OCI-LY1 (cell line): ENCODE measurements at regions not wholly inside any gene's neighbourhood (a gene's known extent, or its start where the extent isn't known, plus 50 kb on each side); places are given as distances from the start of the nearest gene placed in this dataset.

Experiments
- H2AFZ ChIP-seq: fragments of 200-600 bp; sonication (generic), shearing (Covaris generic); 2 replicates; pipeline ENCODE4 v1.6.0; 2014; ENCODE audit warnings: antibody characterized with exemption, mild to moderate bottlenecking, low read length
- H3F3A ChIP-seq: fragments of 200-600 bp; sonication (generic), shearing (Covaris generic); 2 replicates; pipeline ENCODE4 v1.6.0; 2014; ENCODE audit warnings: mild to moderate bottlenecking, antibody characterized with exemption, low read length, moderate library complexity; ENCODE audit not compliant: insufficient read depth
- H3K27ac ChIP-seq: fragments of 200-600 bp; sonication (generic); 2 replicates; pipeline ENCODE4 v1.5.1; 2014; ENCODE audit warnings: low read length, mixed run types, mild to moderate bottlenecking, low read depth; ENCODE audit not compliant: poor library complexity, severe bottlenecking
- H3K27me3 ChIP-seq: fragments of 200-600 bp; sonication (generic); 2 replicates; pipeline ENCODE4 v1.6.0; 2014; ENCODE audit warnings: antibody characterized with exemption, mild to moderate bottlenecking, low read length, moderate library complexity; ENCODE audit not compliant: insufficient read depth
- H3K36me3 ChIP-seq: fragments of 200-600 bp; sonication (generic); 2 replicates; pipeline ENCODE4 v1.6.1; 2014; ENCODE audit warnings: mild to moderate bottlenecking, antibody characterized with exemption, low read length, moderate library complexity, mixed read lengths; ENCODE audit not compliant: insufficient read depth
- H3K4me1 ChIP-seq: fragments of 200-600 bp; sonication (generic); 2 replicates; pipeline ENCODE4 v1.5.1; 2014; ENCODE audit warnings: mild to moderate bottlenecking, low read length, moderate library complexity; ENCODE audit not compliant: insufficient read depth, severe bottlenecking
- H3K4me2 ChIP-seq: fragments of 200-600 bp; sonication (generic), shearing (Covaris generic); 2 replicates; pipeline ENCODE4 v1.6.1; 2014; ENCODE audit warnings: low read length
- H3K4me3 ChIP-seq: fragments of 200-600 bp; sonication (generic); 2 replicates; pipeline ENCODE4 v1.5.1; 2014; ENCODE audit warnings: low read length, low read depth, mild to moderate bottlenecking, mixed read lengths; ENCODE audit not compliant: poor library complexity, severe bottlenecking
- H3K79me2 ChIP-seq: fragments of 200-600 bp; shearing (Covaris generic); 2 replicates; pipeline ENCODE4 v1.6.1; 2016; ENCODE audit warnings: mixed run types, low read length, mixed read lengths; ENCODE audit not compliant: insufficient read depth
- H3K9ac ChIP-seq: fragments of 200-600 bp; sonication (generic), shearing (Covaris generic); 2 replicates; pipeline ENCODE4 v1.6.1; 2014; ENCODE audit warnings: mild to moderate bottlenecking, low read length, mixed read lengths
- H3K9me2 ChIP-seq: fragments of 200-600 bp; sonication (generic), shearing (Covaris generic); 2 replicates; pipeline ENCODE4 v1.6.1; 2014; ENCODE audit warnings: low read depth, mild to moderate bottlenecking, low read length, mixed read lengths
- H3K9me3 ChIP-seq: fragments of 200-600 bp; shearing (Covaris generic); 2 replicates; pipeline ENCODE4 v1.6.1; 2014; ENCODE audit warnings: low read length, mixed read lengths
- H4K20me1 ChIP-seq: fragments of 200-600 bp; sonication (generic), shearing (Covaris generic); 2 replicates; pipeline ENCODE4 v1.6.0; 2016; ENCODE audit warnings: mild to moderate bottlenecking, low read length; ENCODE audit not compliant: insufficient read depth
- EZH2 ChIP-seq: fragments of 200-600 bp; sonication (generic), shearing (Covaris generic); IDR thresholded peaks from 2 replicates; pipeline ENCODE4 v1.8.0; 2017; ENCODE audit warnings: borderline replicate concordance, mixed run types, mild to moderate bottlenecking, antibody characterized with exemption, low read length, moderate library complexity, mixed read lengths
- TF ChIP-seq, protein P1 (sequence below): fragments of 200-600 bp; sonication (generic), shearing (Covaris generic); IDR thresholded peaks from 2 replicates; pipeline ENCODE4 v1.5.1; 2017; ENCODE audit warnings: mild to moderate bottlenecking, antibody characterized with exemption, low read length, moderate library complexity, mixed read lengths

DNA sequence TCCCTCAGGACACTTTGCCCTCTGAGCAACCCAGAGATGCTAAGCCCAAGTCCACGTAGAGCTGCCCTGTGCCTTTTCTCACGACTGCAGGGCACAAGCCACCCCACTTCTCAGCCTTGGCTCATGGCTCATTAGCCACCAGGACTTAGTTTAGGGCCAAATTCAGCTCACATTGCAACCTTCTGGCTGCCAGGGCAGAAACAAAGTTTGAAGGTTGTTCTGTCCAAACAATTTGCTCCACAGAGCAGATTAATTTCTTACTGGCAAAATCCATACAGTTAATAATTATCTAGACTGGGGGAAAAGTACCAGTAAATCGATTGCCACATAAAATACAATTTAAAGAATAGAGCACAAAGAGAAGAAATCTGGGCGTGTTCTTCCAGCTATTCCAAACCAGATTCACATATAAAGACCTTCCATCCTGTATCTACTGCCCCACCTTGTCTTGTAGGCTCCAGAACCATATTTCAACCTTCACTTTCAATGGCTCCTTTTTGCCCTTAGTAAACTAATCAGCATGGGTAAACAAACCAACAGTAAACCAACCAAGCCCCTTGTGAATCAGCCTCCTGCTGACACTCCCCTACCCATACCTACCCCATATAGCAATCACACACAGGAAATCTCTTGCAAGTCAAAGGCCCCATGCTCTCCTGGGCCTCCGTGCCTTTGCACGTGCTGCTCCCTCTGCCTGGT is 101.9 kb downstream of the QRSL1 start:
- H3K9me2 ChIP-seq: no peaks in the 10 kb centered on the region
- no peaks in the 10 kb centered on the region for H3K79me2 ChIP-seq
- H4K20me1 ChIP-seq: no peaks in the 10 kb centered on the region
- no peaks in the 10 kb centered on the region for H3K9me3 ChIP-seq
- no peaks in the 10 kb centered on the region for H3F3A ChIP-seq
- H3K27me3 ChIP-seq: no peaks in the 10 kb centered on the region
- H3K4me1 ChIP-seq: peaks cover 97% of the 10 kb centered on the region
- peak overlapping the region; percentile 27 for H3K4me3 ChIP-seq
- no peak overlapping the region for H2AFZ ChIP-seq
- H3K36me3 ChIP-seq: no peaks in the 10 kb centered on the region
- H3K4me2 ChIP-seq: peak overlapping the region; percentile 54
- TF ChIP-seq, protein P1, sequence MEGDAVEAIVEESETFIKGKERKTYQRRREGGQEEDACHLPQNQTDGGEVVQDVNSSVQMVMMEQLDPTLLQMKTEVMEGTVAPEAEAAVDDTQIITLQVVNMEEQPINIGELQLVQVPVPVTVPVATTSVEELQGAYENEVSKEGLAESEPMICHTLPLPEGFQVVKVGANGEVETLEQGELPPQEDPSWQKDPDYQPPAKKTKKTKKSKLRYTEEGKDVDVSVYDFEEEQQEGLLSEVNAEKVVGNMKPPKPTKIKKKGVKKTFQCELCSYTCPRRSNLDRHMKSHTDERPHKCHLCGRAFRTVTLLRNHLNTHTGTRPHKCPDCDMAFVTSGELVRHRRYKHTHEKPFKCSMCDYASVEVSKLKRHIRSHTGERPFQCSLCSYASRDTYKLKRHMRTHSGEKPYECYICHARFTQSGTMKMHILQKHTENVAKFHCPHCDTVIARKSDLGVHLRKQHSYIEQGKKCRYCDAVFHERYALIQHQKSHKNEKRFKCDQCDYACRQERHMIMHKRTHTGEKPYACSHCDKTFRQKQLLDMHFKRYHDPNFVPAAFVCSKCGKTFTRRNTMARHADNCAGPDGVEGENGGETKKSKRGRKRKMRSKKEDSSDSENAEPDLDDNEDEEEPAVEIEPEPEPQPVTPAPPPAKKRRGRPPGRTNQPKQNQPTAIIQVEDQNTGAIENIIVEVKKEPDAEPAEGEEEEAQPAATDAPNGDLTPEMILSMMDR: no peak
- TF ChIP-seq EZH2: no peak
- H3K27ac ChIP-seq: peak overlapping the region; percentile 96
- H3K9ac ChIP-seq: peak overlapping the region; percentile 66

DNA sequence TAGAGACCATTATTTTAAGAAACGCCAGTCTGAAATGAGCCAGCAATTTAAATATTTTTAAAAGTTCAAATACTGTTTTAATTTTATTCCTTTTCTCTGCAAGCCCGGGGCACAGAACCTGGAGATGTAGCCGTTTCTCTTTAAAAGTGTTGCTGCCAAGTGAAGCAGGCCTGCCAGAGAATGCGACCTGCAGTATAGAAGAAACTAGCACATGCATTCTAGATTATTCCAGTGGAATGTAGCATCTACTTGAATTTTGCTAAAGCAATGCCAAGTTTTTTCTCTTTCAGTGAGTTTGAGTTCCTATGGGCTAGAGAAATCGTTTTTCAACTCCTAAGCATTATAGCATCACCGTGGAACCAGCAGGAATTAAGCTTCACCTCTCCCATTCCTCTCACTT is 101.3 kb downstream of the QRSL1 start:
- H3K79me2 ChIP-seq: no peaks in the 10 kb centered on the region
- H3K4me2 ChIP-seq: peak overlapping the region; percentile 54

DNA sequence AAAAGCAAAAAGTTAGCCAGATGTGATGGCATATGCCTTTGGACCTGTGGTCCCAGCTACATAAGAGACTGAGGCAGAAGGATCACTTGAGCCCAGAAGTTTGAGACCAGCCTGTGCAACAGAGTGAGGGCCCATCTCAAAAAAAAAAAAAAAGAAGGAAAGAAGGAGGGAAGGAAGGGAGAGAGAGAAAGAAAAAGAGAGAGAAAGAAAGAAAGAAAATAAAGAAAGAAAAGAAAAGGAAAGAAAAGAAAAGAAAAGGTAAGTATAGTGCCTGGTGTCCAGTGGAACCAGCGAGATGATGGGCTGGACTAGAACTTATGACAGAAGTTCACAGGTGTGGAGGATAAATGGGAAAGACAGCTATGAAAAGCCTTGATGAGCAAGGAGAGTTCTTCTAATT is 100.9 kb downstream of the QRSL1 start:
- Histone ChIP-seq H3K79me2 (no peaks in the 10 kb centered on the region), H3K9ac (peak overlapping the region; percentile 66), H3K4me2 (peak overlapping the region; percentile 54), H3K4me1 (peaks cover 87% of the 10 kb centered on the region), H2AFZ (no peak overlapping the region), H3K4me3 (peak overlapping the region; percentile 27), H3K9me2 (no peaks in the 10 kb centered on the region), H3K9me3 (no peaks in the 10 kb centered on the region), H4K20me1 (no peaks in the 10 kb centered on the region), H3K27me3 (no peaks in the 10 kb centered on the region), H3K36me3 (no peaks in the 10 kb centered on the region), H3K27ac (peak overlapping the region; percentile 96), H3F3A (no peaks in the 10 kb centered on the region)
- TF ChIP-seq, protein P1: no peak
- no peak for TF ChIP-seq EZH2

More for the DNA sequence above, 101.3 kb downstream of the QRSL1 start:
- Histone ChIP-seq H3K4me3 (peak overlapping the region; percentile 27), H3K9me2 (no peaks in the 10 kb centered on the region), H3K36me3 (no peaks in the 10 kb centered on the region), H3K9ac (peak overlapping the region; percentile 66), H2AFZ (no peak overlapping the region), H4K20me1 (no peaks in the 10 kb centered on the region), H3K27me3 (no peaks in the 10 kb centered on the region), H3F3A (no peaks in the 10 kb centered on the region), H3K9me3 (no peaks in the 10 kb centered on the region), H3K27ac (peak overlapping the region; percentile 96), H3K4me1 (peaks cover 91% of the 10 kb centered on the region)
- TF ChIP-seq, protein P1: no peak
- TF ChIP-seq EZH2: no peak
